8988T (cell line): ENCODE measurements at regions not wholly inside any gene's neighbourhood (a gene's known extent, or its start where the extent isn't known, plus 50 kb on each side); places are given as distances from the start of the nearest gene placed in this dataset.

Source experiments
- DNase-seq: peaks from one replicate; pipeline ENCODE4 v3.0.0; 2011

- DNase-seq, result no peak
Measured at GRCh38 chr10:78702876-78703275, 365.9 kb upstream of the ZMIZ1 start.

- DNase-seq, result no peak
Measured at GRCh38 chr10:78703593-78703992, 365.2 kb upstream of the ZMIZ1 start.

- peak; percentile 28 for DNase-seq
Measured at GRCh38 chr10:78706256-78706655, 362.5 kb upstream of the ZMIZ1 start.

GRCh38 chr10:78706726-78707540 is 361.8 kb upstream of the ZMIZ1 start:
- no peak for DNase-seq

- DNase-seq, result no peak
Measured at GRCh38 chr10:78707745-78708144, 361.0 kb upstream of the ZMIZ1 start.

GRCh38 chr10:78712147-78712546 is 356.6 kb upstream of the ZMIZ1 start:
- no peak for DNase-seq

GRCh38 chr10:78713659-78714058 is 355.1 kb upstream of the ZMIZ1 start:
- no peak for DNase-seq

- DNase-seq, result no peak
Measured at GRCh38 chr10:78714225-78714624, 354.5 kb upstream of the ZMIZ1 start.

GRCh38 chr10:78715435-78715834 is 353.3 kb upstream of the ZMIZ1 start:
- DNase-seq, result no peak

- DNase-seq, result no peak
Measured at GRCh38 chr10:78716043-78716660, 352.6 kb upstream of the ZMIZ1 start.

GRCh38 chr10:78717200-78717599 is 351.6 kb upstream of the ZMIZ1 start:
- DNase-seq, result no peak

DNA sequence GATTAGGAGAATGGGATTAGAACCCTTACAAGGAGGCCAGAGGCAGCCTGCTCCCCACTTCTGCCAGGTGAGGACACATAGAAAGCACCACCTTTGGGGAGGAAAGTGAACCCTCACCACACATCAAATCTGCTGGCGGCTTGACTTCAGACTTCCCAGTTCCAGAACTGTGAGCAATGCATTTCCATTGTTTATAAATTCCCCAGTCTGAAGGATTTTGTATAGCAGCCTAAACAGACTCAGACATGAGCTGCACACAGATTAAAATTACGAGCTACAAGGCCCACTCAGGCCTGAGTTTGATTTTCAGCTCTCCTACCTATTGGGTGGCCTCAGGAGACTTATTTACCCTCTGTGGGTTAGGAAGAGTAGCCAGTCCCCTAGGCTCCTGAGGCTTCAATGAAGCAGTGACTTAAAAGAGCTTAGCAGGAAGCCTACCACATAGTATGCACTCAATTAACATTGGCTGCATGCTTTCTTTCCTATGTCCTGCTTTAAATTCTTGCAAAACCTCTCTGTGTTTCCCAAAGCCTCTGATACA is 350.7 kb upstream of the ZMIZ1 start:
- DNase-seq, result no peak

DNA sequence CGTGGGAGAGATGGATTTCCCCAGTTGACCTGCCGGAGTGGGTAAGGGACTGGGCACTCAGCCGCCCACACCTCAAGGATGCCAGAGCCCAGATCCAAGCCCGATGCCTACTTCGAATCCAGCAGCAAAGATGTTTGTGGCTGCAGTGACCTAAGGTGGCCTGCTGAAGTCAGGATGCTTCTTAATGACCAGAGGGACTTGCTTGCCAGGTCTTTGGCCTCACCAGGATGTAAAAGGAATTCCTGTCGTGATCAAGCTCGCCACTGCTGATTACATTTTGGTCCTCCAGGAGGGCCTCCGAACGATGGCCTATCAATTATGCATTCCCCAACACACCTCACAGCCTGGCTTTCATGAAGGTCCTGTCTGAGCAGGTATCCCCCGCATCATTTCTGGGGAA is 349.5 kb upstream of the ZMIZ1 start:
- no peak for DNase-seq

GRCh38 chr10:78720091-78720490 is 348.7 kb upstream of the ZMIZ1 start:
- DNase-seq, result no peak

GRCh38 chr10:78721231-78721630 is 347.5 kb upstream of the ZMIZ1 start:
- DNase-seq, result no peak

GRCh38 chr10:78724846-78725245 is 343.9 kb upstream of the ZMIZ1 start:
- no peak for DNase-seq

- DNase-seq, result no peak
Measured at GRCh38 chr10:78726171-78726570, 342.6 kb upstream of the ZMIZ1 start.

DNA sequence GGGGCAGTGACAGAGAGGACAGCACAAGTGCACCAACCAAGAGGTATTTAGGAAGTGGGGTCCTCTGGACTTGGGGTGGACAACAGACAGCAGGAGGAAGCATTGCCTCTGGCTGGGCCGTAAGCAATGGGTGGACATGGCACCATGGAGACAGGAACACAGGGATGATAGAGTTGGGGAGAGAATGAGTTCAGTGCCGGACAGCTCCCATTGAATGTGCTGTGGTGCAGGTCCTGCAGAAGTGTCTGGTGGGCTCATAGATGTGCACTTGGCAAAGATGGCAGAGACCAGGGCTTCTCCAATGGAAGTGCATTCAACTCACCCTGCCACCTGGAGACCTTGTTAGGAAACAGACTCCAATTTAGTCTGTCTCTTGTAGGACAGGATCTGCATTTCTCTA is 341.5 kb upstream of the ZMIZ1 start:
- no peak for DNase-seq

DNA sequence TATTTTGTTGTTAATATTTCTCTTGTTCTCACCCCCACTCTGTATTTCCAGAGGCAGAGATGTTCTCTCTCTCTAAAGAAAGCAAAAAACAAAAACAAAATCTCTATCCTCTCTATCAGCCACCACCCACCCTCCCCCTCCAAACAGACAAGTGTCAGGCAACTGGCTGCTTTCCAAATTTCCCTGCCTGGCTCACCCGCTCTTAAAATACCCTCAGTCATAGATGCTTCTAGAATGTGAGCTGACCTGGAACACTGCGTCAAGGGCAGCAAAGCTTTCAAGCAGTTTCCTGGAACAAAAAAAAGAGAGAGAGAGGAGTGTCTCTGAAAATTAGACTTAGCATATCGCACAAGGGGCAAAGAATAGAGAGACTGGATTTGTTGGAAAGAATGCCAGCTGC is 341.0 kb upstream of the ZMIZ1 start:
- DNase-seq, result no peak

DNA sequence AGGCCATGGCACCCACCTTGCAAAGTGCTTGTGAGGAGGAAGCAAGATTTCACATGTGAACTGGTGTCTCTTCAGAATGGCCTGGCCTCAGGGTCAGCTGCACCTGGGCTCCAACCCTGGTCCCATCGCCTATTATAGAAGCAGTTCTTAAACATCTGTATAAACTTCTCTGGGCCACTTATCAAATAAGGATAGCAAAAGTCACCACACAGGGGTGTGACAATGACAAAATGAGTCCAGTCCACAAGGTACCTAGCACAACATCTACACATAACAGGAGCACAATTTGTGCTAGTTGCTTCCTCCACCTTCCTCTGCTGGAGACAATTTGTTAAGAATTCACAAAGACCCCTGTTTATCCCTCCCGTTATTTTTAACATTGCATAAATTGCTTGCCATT is 340.6 kb upstream of the ZMIZ1 start:
- no peak for DNase-seq

DNA sequence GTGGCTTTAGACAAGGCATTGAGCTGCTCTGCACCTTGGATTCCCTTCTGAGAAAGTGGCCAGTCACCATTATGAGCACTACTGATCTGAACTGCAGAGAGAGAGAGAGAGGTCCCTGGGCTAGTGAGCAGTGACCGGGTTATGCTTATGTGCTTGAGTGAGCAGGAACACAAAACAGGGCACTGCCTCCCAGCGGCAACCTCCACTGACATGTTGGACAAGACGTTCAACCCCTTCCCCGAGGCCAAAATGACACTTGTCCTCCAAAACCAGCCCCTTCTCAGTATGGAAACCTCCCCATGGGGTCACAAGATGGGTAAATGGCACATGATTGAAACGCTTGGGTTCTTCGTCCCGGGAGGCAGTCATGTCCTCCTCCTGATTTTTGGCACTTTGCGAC is 339.4 kb upstream of the ZMIZ1 start:
- DNase-seq, result no peak

GRCh38 chr10:78729800-78730199 is 339.0 kb upstream of the ZMIZ1 start:
- DNase-seq, result no peak

DNA sequence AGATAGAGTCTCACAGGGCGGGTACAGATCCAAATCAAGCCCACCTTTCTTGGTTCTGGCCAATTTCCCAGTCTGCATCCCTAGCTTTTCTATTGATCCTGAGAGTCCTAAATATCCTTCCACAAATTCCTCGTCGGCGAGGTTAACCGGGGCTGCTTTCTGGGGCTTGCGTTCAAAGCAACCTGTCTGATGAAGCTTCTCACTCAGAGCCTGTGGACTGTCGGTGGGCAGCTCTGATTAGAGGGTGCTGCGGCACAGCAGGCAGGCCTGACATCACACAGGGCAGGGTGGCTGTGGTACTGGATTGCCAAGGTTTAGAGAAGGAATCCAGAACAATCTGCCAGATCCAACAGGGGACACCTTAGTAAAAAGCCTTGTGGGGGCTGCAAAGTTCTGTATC is 338.0 kb upstream of the ZMIZ1 start:
- no peak for DNase-seq

DNA sequence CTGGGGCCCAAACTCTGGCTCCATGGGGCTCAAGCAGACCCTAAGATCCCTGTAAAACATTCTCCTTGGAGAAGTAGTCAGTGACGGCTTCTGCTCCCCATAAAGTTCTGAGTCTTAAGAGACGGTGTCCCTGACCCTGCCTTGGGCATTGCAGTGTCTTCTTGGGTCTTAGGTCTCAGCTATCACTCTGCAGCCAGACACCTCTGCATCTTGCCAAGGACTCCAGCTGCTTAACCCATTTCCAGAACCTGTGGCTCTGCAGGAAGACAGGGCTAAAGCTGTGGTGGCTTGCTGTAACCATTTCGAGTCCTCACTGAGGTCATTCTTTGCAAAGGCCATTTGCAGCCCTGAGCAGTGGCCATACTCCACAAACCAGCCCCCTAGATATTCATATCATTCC is 337.1 kb upstream of the ZMIZ1 start:
- DNase-seq, result no peak

- DNase-seq, result no peak
Measured at GRCh38 chr10:78732381-78732780, 336.4 kb upstream of the ZMIZ1 start.
